ENCODE measurements at regions not wholly inside any gene's neighbourhood (a gene's known extent, or its start where the extent isn't known, plus 50 kb on each side); places are given as distances from the start of the nearest gene placed in this dataset.
"Not testable (repeated sequence)": the region's sequence is repeated elsewhere in the genome, so short reads cannot be mapped to it uniquely, and the experiment has no call there.

DNA sequence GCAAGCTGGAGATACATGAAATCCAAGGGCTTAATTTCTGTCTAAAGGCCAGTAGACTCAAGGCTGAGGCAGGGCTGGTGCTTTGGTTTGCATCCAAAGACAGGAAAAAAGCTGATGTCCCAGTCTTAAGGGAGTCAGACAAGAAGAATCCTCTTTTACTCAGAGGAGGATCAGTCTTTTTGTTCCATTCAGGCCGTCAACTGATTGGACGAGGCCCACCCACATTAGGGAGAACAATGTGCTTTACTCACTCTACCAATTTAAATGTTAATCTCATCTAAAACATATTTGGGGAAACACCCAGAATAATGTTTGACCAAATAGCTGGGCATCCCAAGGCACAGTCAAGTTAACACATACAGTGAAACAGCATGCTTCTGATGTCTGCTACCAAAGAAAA is 388.5 kb upstream of the CHRM2 start:
- ATAC-seq (no peak), DNase-seq (no peak)
- no peaks in the 10 kb centered on the region for H3K9me3 ChIP-seq
- no peaks in the 10 kb centered on the region for H3K27me3 ChIP-seq
- H3K4me1 ChIP-seq = no peaks in the 10 kb centered on the region
- intact Hi-C loops (cut with DNase I) = no loop called here
- no peaks in the 10 kb centered on the region for H3K36me3 ChIP-seq
- no peak overlapping the region for H3K27ac ChIP-seq
- WGBS (ENCODE audit: insufficient coverage, low coverage, low lambda C conversion rate, missing lambda C conversion rate) = 28% methylated on average over 2 of the region's 2 CpGs
- no peak for TF ChIP-seq POLR2A (IDR thresholded peaks at IDR 0.05)
- TF ChIP-seq, protein P1, sequence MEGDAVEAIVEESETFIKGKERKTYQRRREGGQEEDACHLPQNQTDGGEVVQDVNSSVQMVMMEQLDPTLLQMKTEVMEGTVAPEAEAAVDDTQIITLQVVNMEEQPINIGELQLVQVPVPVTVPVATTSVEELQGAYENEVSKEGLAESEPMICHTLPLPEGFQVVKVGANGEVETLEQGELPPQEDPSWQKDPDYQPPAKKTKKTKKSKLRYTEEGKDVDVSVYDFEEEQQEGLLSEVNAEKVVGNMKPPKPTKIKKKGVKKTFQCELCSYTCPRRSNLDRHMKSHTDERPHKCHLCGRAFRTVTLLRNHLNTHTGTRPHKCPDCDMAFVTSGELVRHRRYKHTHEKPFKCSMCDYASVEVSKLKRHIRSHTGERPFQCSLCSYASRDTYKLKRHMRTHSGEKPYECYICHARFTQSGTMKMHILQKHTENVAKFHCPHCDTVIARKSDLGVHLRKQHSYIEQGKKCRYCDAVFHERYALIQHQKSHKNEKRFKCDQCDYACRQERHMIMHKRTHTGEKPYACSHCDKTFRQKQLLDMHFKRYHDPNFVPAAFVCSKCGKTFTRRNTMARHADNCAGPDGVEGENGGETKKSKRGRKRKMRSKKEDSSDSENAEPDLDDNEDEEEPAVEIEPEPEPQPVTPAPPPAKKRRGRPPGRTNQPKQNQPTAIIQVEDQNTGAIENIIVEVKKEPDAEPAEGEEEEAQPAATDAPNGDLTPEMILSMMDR (IDR thresholded peaks at IDR 0.05) = no peak
- no peak overlapping the region for H3K4me3 ChIP-seq

DNA sequence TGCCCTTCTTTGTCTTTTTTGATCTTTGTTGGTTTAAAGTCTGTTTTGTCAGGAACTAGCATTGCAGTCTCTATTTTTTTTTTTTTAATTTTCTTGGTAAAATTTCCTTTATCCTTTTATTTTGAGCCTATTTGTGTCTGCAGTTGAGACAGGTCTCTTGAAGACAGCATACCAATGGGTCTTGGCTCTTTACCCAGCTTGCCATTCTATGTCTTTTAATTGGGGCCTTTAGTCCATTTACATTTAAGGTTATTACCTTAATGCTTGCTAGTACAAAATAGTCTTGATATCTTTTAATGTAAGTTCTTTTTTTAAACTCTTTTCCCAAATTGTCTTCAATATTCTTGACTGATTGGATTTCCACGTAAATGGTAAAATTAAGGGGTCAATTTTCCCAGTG is 398.3 kb upstream of the CHRM2 start:
- ATAC-seq (no peak), DNase-seq (no peak)
- intact Hi-C loops (cut with DNase I) = no loop called here
- Histone ChIP-seq H3K4me1 (no peaks in the 10 kb centered on the region), H3K27me3 (no peaks in the 10 kb centered on the region), H3K36me3 (no peaks in the 10 kb centered on the region), H3K4me3 (no peak overlapping the region), H3K27ac (no peak overlapping the region), H3K9me3 (peaks cover 0 to 6% (median 0%) of the 10 kb centered on the region in 4 donors)
- 50% methylated on average over 1 of the region's 1 CpG for WGBS (ENCODE audit: insufficient coverage, low coverage, low lambda C conversion rate, missing lambda C conversion rate)
- no peak for TF ChIP-seq POLR2A (IDR thresholded peaks at IDR 0.05)
- TF ChIP-seq, protein P1 (IDR thresholded peaks at IDR 0.05) = no peak

DNA sequence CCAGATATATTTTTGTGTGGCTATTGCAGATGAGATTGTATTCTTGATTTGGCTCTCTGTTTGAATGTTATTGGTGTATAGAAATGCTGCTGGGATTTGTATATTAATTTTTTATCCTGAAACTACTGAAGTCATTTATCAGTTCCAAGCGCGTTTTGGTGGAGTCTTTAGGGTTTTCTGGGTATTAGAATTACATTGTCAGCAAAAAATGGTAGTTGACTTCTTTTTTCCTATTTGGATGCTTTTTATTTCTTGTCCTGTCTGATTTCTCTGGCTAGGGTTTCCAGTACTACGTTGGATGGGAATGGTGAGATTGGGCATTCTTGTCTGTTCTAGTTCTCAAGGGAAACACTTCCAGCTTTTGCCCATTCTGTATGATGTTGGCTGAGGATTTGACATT is 415.5 kb upstream of the CHRM2 start:
- no peaks in the 10 kb centered on the region for H3K27me3 ChIP-seq
- WGBS (ENCODE audit: insufficient coverage, low coverage, low lambda C conversion rate, missing lambda C conversion rate) = 61% methylated on average over 3 of the region's 3 CpGs
- ATAC-seq = no peak
- TF ChIP-seq, protein P1 (IDR thresholded peaks at IDR 0.05) = no peak
- TF ChIP-seq POLR2A (IDR thresholded peaks at IDR 0.05) = no peak
- H3K36me3 ChIP-seq = no peaks in the 10 kb centered on the region
- intact Hi-C loops (cut with DNase I) = no loop called here
- no peak overlapping the region for H3K4me3 ChIP-seq
- no peak for DNase-seq
- no peak overlapping the region for H3K27ac ChIP-seq
- no peaks in the 10 kb centered on the region for H3K9me3 ChIP-seq
- no peaks in the 10 kb centered on the region for H3K4me1 ChIP-seq

DNA sequence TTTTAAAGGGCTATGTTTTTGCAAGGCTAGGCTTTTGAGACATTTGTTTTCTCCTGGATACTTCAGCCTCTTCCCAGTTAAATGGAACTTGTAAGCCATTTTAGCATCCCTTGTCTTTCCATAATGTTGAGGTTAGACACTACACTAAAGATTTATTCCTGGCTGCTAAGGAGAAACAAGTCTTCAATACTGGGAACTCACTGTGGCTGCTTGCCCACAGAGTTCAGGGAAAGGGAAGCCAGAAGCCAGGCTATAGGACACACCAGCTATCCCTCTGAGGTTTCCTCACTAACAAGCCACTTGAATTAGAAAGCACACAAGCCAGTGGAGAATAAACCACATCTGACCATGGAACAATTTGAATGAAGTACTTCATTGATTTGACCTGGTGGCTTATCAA is 421.7 kb upstream of the CHRM2 start:
- H3K27me3 ChIP-seq = no peaks in the 10 kb centered on the region
- H3K27ac ChIP-seq = no peak overlapping the region
- TF ChIP-seq POLR2A (IDR thresholded peaks at IDR 0.05) = no peak
- TF ChIP-seq, protein P1 (IDR thresholded peaks at IDR 0.05) = no peak
- ATAC-seq (no peak), DNase-seq (no peak)
- H3K9me3 ChIP-seq = no peaks in the 10 kb centered on the region
- H3K4me3 ChIP-seq = no peak overlapping the region
- no peaks in the 10 kb centered on the region for H3K4me1 ChIP-seq
- H3K36me3 ChIP-seq = no peaks in the 10 kb centered on the region
- intact Hi-C loops (cut with DNase I) = no loop called here

DNA sequence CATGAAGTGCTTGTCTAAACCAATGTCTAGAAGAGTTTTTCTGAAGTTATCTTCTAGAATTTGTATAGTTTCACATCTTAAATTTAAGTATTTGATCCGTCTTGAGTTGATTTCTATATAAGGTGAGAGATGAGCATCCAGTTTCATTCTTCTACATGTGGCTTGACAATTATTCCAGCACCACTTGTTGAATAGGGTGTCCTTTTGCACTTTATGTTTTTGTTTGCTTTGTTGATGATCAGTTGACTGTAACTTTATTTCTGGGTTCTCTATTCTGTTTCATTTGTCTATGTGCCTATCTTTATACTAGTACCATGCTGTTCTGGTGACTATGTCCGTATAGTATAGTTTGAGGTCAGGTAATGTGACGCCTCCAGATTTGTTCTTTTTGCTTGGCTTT is 426.6 kb upstream of the CHRM2 start:
- no peaks in the 10 kb centered on the region for H3K4me1 ChIP-seq
- intact Hi-C loops (cut with DNase I) = no loop called here
- WGBS (ENCODE audit: insufficient coverage, low coverage, low lambda C conversion rate, missing lambda C conversion rate) = 58% methylated on average over 3 of the region's 3 CpGs

DNA sequence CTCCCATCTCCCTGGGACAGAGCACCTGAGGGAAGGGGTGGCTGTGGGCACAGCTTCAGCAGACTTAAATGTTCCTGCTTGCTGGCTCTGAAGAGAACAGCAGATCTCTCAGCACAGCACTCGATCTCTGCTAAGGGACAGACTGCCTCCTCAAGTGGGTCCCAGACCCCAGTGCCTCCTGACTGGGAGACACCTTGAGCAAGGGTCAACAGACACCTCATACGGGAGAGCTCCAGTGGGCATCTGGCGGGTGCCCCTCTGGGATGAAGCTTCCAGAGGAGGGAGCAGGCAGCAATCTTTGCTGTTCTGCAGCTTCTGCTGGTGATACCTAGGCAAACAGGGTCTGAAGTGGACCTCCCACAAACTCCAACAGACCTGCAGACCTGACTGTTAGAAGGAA is 436.7 kb upstream of the CHRM2 start:
- H3K4me1 ChIP-seq; DNase-seq; H3K9me3 ChIP-seq; H3K4me3 ChIP-seq; intact Hi-C loops (cut with DNase I); ATAC-seq; H3K27me3 ChIP-seq; H3K36me3 ChIP-seq; H3K27ac ChIP-seq: not testable (repeated sequence)
- WGBS (ENCODE audit: insufficient coverage, low coverage, low lambda C conversion rate, missing lambda C conversion rate) = 55% methylated on average over 2 of the region's 3 CpGs

More for the DNA sequence above, 426.6 kb upstream of the CHRM2 start:
- Histone ChIP-seq H3K9me3 (peaks cover 0 to under 1% (median 0%) of the 10 kb centered on the region in 4 donors), H3K36me3 (no peaks in the 10 kb centered on the region), H3K27ac (no peak overlapping the region), H3K27me3 (no peaks in the 10 kb centered on the region), H3K4me3 (no peak overlapping the region)
- ATAC-seq (no peak), DNase-seq (no peak)
- TF ChIP-seq POLR2A (IDR thresholded peaks at IDR 0.05) = no peak
- TF ChIP-seq, protein P1 (IDR thresholded peaks at IDR 0.05) = no peak
